Loucy (cell line): ENCODE measurements at regions not wholly inside any gene's neighbourhood (a gene's known extent, or its start where the extent isn't known, plus 50 kb on each side); places are given as distances from the start of the nearest gene placed in this dataset.
"Not testable (repeated sequence)": the region's sequence is repeated elsewhere in the genome, so short reads cannot be mapped to it uniquely, and the experiment has no call there.

Source experiments
- CTCF ChIP-seq: fragments of 200-600 bp; sonication (generic); conservative IDR thresholded peaks from 2 replicates; pipeline ENCODE4 v1.5.1; 2014; ENCODE audit warnings: mild to moderate bottlenecking, antibody characterized with exemption, low read length
- EZH2phosphoT487 ChIP-seq: fragments of 200-600 bp; IDR thresholded peaks from 2 replicates; pipeline ENCODE4 v1.6.1; 2018; ENCODE audit warnings: antibody characterized with exemption, mild to moderate bottlenecking, moderate library complexity, borderline replicate concordance

GRCh38 chr12:46510257-46510656 is 137.7 kb upstream of the SLC38A2 start:
- not testable (repeated sequence) for TF ChIP-seq CTCF, EZH2phosphoT487
